Upper lobe of left lung (tissue), 6 donors: ENCODE measurements at regions not wholly inside any gene's neighbourhood (a gene's known extent, or its start where the extent isn't known, plus 50 kb on each side); places are given as distances from the start of the nearest gene placed in this dataset.

Experiments
- ATAC-seq, 2 donors: fragments of 200-7000 bp; cut with Tn5 transposase; one replicate each; pipeline ENCODE4 v1.9.1; 2022; ENCODE audit warnings: mild to moderate bottlenecking in 2 of 2, moderate library complexity in 2 of 2; ENCODE audit not compliant: low FRiP score in 2 of 2
- DNase-seq, 2 donors: peaks; one replicate each; pipeline ENCODE4 v3.0.0-alpha.2; 2019 to 2020
- H3K27ac ChIP-seq, 4 donors: fragments of 200-600 bp; sonication (generic); one replicate each; pipeline ENCODE4 v1.5.1; 2016 to 2019
- H3K27me3 ChIP-seq, 4 donors: fragments of 200-600 bp; sonication (generic); one replicate each; pipeline ENCODE4 v1.5.1; 2017 to 2019
- H3K36me3 ChIP-seq, 4 donors: fragments of 200-600 bp; sonication (generic); one replicate each; pipeline ENCODE4 v1.5.1; 2016 to 2019
- H3K4me1 ChIP-seq, 4 donors: fragments of 200-600 bp; sonication (generic); one replicate each; pipeline ENCODE4 v1.5.1; 2018 to 2019
- H3K4me3 ChIP-seq, 4 donors: fragments of 200-600 bp; sonication (generic); one replicate each; pipeline ENCODE4 v1.5.1; 2017 to 2019; ENCODE audit warnings: mild to moderate bottlenecking in 2 of 4, moderate library complexity in 1 of 4
- H3K9me3 ChIP-seq, 4 donors: fragments of 200-600 bp; sonication (generic); one replicate each; pipeline ENCODE4 v1.5.1; 2018 to 2019
- CTCF ChIP-seq, 6 experiments: fragments of 450-650 bp in 4 of 6; fragments of 200-600 bp in 2 of 6; sonication (generic) in 2 of 6; IDR thresholded peaks; one replicate each; pipeline ENCODE4 v1.5.1; 2016 to 2019; ENCODE audit warnings: antibody characterized with exemption in 6 of 6
- EP300 ChIP-seq, 4 donors: sonication (generic); formaldehyde crosslinking; IDR thresholded peaks; one replicate each; pipeline ENCODE4 v1.5.1; 2017; ENCODE audit warnings: antibody characterized with exemption in 4 of 4, control low read depth in 2 of 4
- POLR2A ChIP-seq, 4 donors: fragments of 450-650 bp; IDR thresholded peaks; one replicate each; pipeline ENCODE4 v1.5.1; 2016 to 2017; ENCODE audit warnings: antibody characterized with exemption in 4 of 4, mild to moderate bottlenecking in 2 of 4
- POLR2AphosphoS5 ChIP-seq, 2 donors: sonication (generic); formaldehyde crosslinking; IDR thresholded peaks; one replicate each; pipeline ENCODE4 v1.5.1; 2017; ENCODE audit warnings: antibody characterized with exemption in 2 of 2
- WGBS, 2 donors: methylation state at CpG; one replicate each; pipeline ENCODE4 v1.1.5; 2017 to 2018; 5-methylcytosine and 5-hydroxymethylcytosine counted together
- donor health status: DM: no; HTN: no; CAD: no; lungs with moderate emphysema.
- donor health status: DM: no; HTN: yes; CAD: no; lungs with severe emphysema.

DNA sequence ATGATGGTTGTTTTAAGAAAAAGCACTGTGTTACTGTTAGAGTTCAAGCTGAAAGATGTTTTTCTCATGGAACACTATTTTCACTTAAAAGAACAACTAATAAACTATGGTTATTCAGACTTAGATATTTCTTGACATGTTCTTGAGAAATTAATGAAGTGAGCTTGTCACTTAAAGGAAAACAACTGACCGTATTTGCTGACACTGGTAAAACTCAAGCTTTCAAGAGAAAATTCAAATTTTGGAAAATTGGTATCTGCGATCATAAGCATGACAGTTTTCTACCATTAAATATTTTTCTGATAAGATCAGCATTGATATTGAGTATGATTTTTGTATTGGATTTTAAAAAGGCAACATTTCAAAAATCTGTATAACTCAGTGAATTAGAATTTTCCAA lies 549.5 kb upstream of the ACTRT1 start:
- H3K27ac ChIP-seq: no peak overlapping the region
- TF ChIP-seq POLR2A (IDR thresholded peaks at IDR 0.05) (no peak), POLR2AphosphoS5 (IDR thresholded peaks at IDR 0.05) (no peak), EP300 (IDR thresholded peaks at IDR 0.05) (no peak), CTCF (IDR thresholded peaks at IDR 0.05) (no peak)
- no peaks in the 10 kb centered on the region for H3K4me1 ChIP-seq
- WGBS, 2 donors: 76 to 77% methylated on average over 2 of the region's 2 CpGs
- no peaks in the 10 kb centered on the region for H3K36me3 ChIP-seq
- no peak for DNase-seq
- H3K4me3 ChIP-seq: no peak overlapping the region
- no peaks in the 10 kb centered on the region for H3K9me3 ChIP-seq
- H3K27me3 ChIP-seq: no peaks in the 10 kb centered on the region
- no peak for ATAC-seq

GRCh38 chrX:128599632-128600031 lies 547.4 kb upstream of the ACTRT1 start:
- 58 to 92% methylated on average over 1 of the region's 1 CpG for WGBS, 2 donors
- DNase-seq (no peak), ATAC-seq (no peak)
- H3K27me3 ChIP-seq: no peaks in the 10 kb centered on the region
- H3K4me1 ChIP-seq: no peaks in the 10 kb centered on the region
- TF ChIP-seq POLR2AphosphoS5 (IDR thresholded peaks at IDR 0.05) (no peak), POLR2A (IDR thresholded peaks at IDR 0.05) (no peak), EP300 (IDR thresholded peaks at IDR 0.05) (no peak), CTCF (IDR thresholded peaks at IDR 0.05) (no peak)
- H3K36me3 ChIP-seq: no peaks in the 10 kb centered on the region
- H3K27ac ChIP-seq: no peak overlapping the region
- no peak overlapping the region for H3K4me3 ChIP-seq
- H3K9me3 ChIP-seq: no peaks in the 10 kb centered on the region

- WGBS, 2 donors: 82 to 92% methylated on average over 6 of the region's 6 CpGs
- TF ChIP-seq CTCF (IDR thresholded peaks at IDR 0.05) (no peak), EP300 (IDR thresholded peaks at IDR 0.05) (no peak), POLR2AphosphoS5 (IDR thresholded peaks at IDR 0.05) (no peak), POLR2A (IDR thresholded peaks at IDR 0.05) (no peak)
- no peaks in the 10 kb centered on the region for H3K27me3 ChIP-seq
- DNase-seq: no peak
- no peaks in the 10 kb centered on the region for H3K9me3 ChIP-seq
- ATAC-seq: no peak
- no peaks in the 10 kb centered on the region for H3K36me3 ChIP-seq
- no peaks in the 10 kb centered on the region for H3K4me1 ChIP-seq
- H3K4me3 ChIP-seq: no peak overlapping the region
- H3K27ac ChIP-seq: no peak overlapping the region
Observed at GRCh38 chrX:128582036-128582435, 529.8 kb upstream of the ACTRT1 start.

DNA sequence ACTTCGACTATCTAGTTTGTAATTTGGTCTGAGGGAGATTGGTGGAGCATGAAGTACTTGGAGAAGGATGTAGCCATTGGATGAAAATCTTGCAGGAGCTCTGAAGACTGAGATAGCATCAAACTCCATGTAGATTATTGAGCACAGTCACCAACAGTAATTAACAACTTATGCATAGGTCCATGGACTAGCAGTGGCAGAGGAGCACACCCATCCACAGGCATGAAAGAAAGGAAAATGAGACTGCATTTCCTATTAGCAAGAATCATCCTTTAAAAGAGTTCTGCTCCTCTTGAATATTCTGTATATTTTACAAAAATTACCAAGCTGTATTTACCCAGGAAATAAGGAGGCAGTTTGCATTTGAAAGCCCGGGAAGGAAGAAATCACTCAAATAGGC lies 529.4 kb upstream of the ACTRT1 start:
- 46 to 72% methylated on average over 2 of the region's 2 CpGs for WGBS, 2 donors
- no peaks in the 10 kb centered on the region for H3K27me3 ChIP-seq
- ATAC-seq (no peak), DNase-seq (no peak)
- TF ChIP-seq POLR2AphosphoS5 (IDR thresholded peaks at IDR 0.05) (no peak), POLR2A (IDR thresholded peaks at IDR 0.05) (no peak), EP300 (IDR thresholded peaks at IDR 0.05) (no peak), CTCF (IDR thresholded peaks at IDR 0.05) (no peak)
- H3K27ac ChIP-seq: no peak overlapping the region
- H3K4me1 ChIP-seq: no peaks in the 10 kb centered on the region
- H3K36me3 ChIP-seq: no peaks in the 10 kb centered on the region
- H3K9me3 ChIP-seq: no peaks in the 10 kb centered on the region
- H3K4me3 ChIP-seq: no peak overlapping the region

GRCh38 chrX:128543114-128543513 lies 490.9 kb upstream of the ACTRT1 start:
- no peaks in the 10 kb centered on the region for H3K4me1 ChIP-seq
- H3K27me3 ChIP-seq: no peaks in the 10 kb centered on the region
- 89% methylated on average over 5 of the region's 5 CpGs; no CpG with 5 or more reads in 1 of the 2 donors for WGBS, 2 donors
- no peak overlapping the region for H3K4me3 ChIP-seq
- no peaks in the 10 kb centered on the region for H3K36me3 ChIP-seq
- DNase-seq (no peak), ATAC-seq (no peak)
- H3K27ac ChIP-seq: no peak overlapping the region
- TF ChIP-seq POLR2AphosphoS5 (IDR thresholded peaks at IDR 0.05) (no peak), POLR2A (IDR thresholded peaks at IDR 0.05) (no peak), EP300 (IDR thresholded peaks at IDR 0.05) (no peak), CTCF (IDR thresholded peaks at IDR 0.05) (no peak)
- peaks cover 0 to 5% (median 0%) of the 10 kb centered on the region in 4 donors for H3K9me3 ChIP-seq
